Memory B cell (primary cell): ENCODE measurements at regions not wholly inside any gene's neighbourhood (a gene's known extent, or its start where the extent isn't known, plus 50 kb on each side); places are given as distances from the start of the nearest gene placed in this dataset.
"Not testable (repeated sequence)": the region's sequence is repeated elsewhere in the genome, so short reads cannot be mapped to it uniquely, and the experiment has no call there.

ENCODE experiments used
- ATAC-seq: fragments of 150-1000 bp; cut with Tn5 transposase; 2 replicates; pipeline ENCODE4 v1.10.0; 2021; ENCODE audit warnings: low read depth, mild to moderate bottlenecking, moderate library complexity
- DNase-seq, 2 donors: peaks; one replicate each; pipeline ENCODE4 v3.0.0; 2022; ENCODE audit warnings: low spot score in 2 of 2
- H3K27ac Mint-ChIP-seq: one replicate; pipeline ENCODE4 v1.8.0; 2022; ENCODE audit warnings: mild to moderate bottlenecking, moderate library complexity, mixed read lengths
- H3K27me3 Mint-ChIP-seq: one replicate; pipeline ENCODE4 v1.8.0; 2022; ENCODE audit warnings: mixed read lengths
- H3K36me3 Mint-ChIP-seq: one replicate; pipeline ENCODE4 v1.8.0; 2022; ENCODE audit warnings: mild to moderate bottlenecking, mixed read lengths
- H3K4me1 Mint-ChIP-seq: one replicate; pipeline ENCODE4 v1.8.0; 2022; ENCODE audit warnings: mixed read lengths
- H3K4me3 Mint-ChIP-seq: one replicate; pipeline ENCODE4 v1.8.0; 2022; ENCODE audit warnings: mild to moderate bottlenecking, moderate library complexity, mixed read lengths
- H3K9me3 Mint-ChIP-seq: one replicate; pipeline ENCODE4 v1.8.0; 2022; ENCODE audit warnings: mixed read lengths

DNA sequence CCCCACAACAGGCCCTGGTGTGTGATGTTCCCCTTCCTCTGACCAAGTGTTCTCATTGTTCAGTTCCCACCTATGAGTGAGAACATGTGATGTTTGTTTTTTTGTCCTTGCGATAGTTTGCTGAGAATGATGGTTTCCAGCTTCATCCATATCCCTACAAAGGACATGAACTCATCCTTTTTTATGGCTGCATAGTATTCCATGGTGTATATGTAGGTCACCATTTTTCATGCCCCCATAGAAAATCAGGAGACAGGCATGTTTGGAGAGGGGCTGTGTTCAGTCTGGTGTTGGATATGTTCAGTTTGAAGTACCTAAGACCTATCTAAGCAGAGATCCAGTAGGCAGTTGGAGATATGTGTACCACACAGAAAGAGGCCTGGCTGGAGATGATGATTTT lies 111.2 kb downstream of the MTX3 start:
- H3K4me1 Mint-ChIP-seq, ATAC-seq, H3K9me3 Mint-ChIP-seq, H3K27me3 Mint-ChIP-seq, H3K4me3 Mint-ChIP-seq, DNase-seq, H3K27ac Mint-ChIP-seq, H3K36me3 Mint-ChIP-seq: not testable (repeated sequence)

GRCh38 chr5:79878721-79879336 lies 112.2 kb downstream of the MTX3 start:
- no peaks in the 10 kb centered on the region for H3K36me3 Mint-ChIP-seq
- H3K27me3 Mint-ChIP-seq, result peaks cover 3% of the 10 kb centered on the region
- no peaks in the 10 kb centered on the region for H3K4me1 Mint-ChIP-seq
- H3K4me3 Mint-ChIP-seq, result no peak overlapping the region
- H3K9me3 Mint-ChIP-seq, result no peaks in the 10 kb centered on the region
- no peak overlapping the region for H3K27ac Mint-ChIP-seq
- DNase-seq, result no peak
- no peak for ATAC-seq

DNA sequence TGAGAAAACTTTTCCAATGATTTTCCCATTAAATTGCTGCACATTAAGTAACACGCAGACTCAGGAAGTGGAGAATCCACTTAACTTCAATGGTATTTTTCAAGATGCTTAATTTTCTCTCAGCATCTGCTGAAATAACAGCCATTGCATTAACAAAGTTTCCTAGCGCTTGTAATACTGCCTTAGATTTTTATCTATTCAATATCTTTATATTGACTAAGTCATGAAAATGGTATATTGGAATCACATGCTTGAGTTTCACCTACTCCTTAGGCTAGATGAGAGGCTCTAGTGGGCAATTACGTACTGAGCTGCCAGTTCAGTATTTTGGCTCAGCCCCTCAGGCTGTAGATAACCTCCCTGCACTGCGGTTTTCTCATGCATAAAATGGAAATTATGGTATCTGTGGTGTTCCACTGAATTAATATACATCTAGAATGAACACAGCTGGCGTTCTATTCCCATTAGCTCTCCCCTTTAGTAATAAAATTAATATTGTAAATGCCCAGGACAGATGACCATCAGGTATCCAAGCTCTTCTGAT lies 112.9 kb downstream of the MTX3 start:
- DNase-seq (no peak), ATAC-seq (no peak)
- Mint-ChIP-seq H3K4me1 (no peaks in the 10 kb centered on the region), H3K36me3 (no peaks in the 10 kb centered on the region), H3K4me3 (no peak overlapping the region), H3K9me3 (no peaks in the 10 kb centered on the region), H3K27ac (no peak overlapping the region), H3K27me3 (peaks cover 5% of the 10 kb centered on the region)

DNA sequence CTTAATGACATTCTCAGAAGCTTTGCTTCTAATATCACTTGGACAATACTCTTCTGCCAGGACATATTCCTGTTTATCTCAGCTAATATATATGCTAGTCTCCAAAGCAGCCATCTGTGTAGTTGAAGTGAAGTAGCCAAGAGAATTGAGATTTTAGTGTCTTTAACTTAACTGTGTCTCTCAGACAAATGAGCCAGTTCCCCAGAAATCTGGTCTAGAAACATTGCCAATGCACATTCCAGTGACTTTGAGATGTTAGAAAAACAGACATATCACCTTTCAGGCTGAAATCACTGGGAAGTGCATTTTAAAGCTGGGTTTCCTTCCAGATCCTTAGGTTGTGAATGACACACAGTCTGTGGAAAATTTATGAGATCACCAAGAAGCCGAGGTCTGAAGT lies 114.6 kb downstream of the MTX3 start:
- Mint-ChIP-seq H3K27me3 (peaks cover 3% of the 10 kb centered on the region), H3K9me3 (no peaks in the 10 kb centered on the region), H3K36me3 (no peaks in the 10 kb centered on the region), H3K4me1 (no peaks in the 10 kb centered on the region), H3K27ac (no peak overlapping the region), H3K4me3 (no peak overlapping the region)
- ATAC-seq (no peak), DNase-seq (no peak)

DNA sequence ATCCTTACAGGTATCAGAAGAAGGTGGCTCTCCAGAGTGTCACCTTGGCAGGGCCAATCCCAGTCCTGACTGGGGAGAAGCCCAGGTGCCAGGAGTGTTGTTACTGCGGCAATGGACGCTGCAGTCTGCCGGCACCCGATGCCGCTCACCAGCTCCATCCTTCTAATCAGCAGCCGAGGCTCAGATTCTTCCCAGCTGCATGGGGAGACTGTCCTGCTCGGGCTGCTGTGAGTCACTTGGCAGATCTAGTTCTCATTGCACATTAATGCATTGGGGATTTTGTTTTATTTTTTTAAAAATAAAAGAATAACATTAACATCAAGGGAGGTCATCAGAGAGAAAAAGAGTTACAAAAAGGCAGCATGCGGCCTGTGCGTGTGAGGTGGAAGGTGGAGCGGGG lies 115.8 kb downstream of the MTX3 start:
- no peaks in the 10 kb centered on the region for H3K4me1 Mint-ChIP-seq
- no peak for ATAC-seq

GRCh38 chr5:79873187-79873586 lies 117.9 kb downstream of the MTX3 start:
- Mint-ChIP-seq H3K4me1 (no peaks in the 10 kb centered on the region), H3K27me3 (peaks cover 17% of the 10 kb centered on the region), H3K9me3 (no peaks in the 10 kb centered on the region), H3K27ac (no peak overlapping the region), H3K36me3 (no peaks in the 10 kb centered on the region), H3K4me3 (no peak overlapping the region)
- no peak for ATAC-seq
- no peak for DNase-seq

More for the DNA sequence above, 115.8 kb downstream of the MTX3 start:
- H3K4me3 Mint-ChIP-seq, result no peak overlapping the region
- H3K27ac Mint-ChIP-seq, result no peak overlapping the region
- no peaks in the 10 kb centered on the region for H3K9me3 Mint-ChIP-seq
- no peaks in the 10 kb centered on the region for H3K36me3 Mint-ChIP-seq
- peaks cover 10% of the 10 kb centered on the region for H3K27me3 Mint-ChIP-seq
- no peak for DNase-seq

DNA sequence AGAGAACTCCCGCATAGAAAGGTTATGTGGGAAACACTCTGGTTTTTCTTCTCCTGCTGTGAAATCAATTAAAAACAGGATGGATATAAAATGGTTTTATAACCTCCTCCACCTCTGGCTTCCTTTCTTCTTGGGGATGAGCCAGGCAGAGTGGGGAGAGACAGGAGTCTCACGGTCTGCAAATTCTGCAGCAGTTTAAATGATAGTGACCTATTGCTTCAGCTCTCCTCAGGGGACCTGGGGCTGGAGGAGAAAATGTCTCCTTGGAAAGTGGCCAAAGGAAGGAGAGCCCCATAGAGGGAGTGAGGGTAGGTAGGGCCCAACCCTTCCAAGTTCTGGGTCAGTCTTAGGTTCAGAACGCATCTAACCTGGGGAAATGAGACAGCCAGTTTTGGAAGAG lies 118.8 kb downstream of the MTX3 start:
- H3K27me3 Mint-ChIP-seq, result peaks cover 18% of the 10 kb centered on the region
- H3K4me3 Mint-ChIP-seq, result no peak overlapping the region
- H3K36me3 Mint-ChIP-seq, result no peaks in the 10 kb centered on the region
- DNase-seq (no peak), ATAC-seq (no peak)
- no peaks in the 10 kb centered on the region for H3K9me3 Mint-ChIP-seq
- H3K4me1 Mint-ChIP-seq, result no peaks in the 10 kb centered on the region
- H3K27ac Mint-ChIP-seq, result no peak overlapping the region

GRCh38 chr5:79871364-79872120 lies 119.5 kb downstream of the MTX3 start:
- no peak for DNase-seq
- no peak overlapping the region for H3K4me3 Mint-ChIP-seq

GRCh38 chr5:79868163-79868670 lies 122.8 kb downstream of the MTX3 start:
- Mint-ChIP-seq H3K4me1 (no peaks in the 10 kb centered on the region), H3K9me3 (peaks cover 1% of the 10 kb centered on the region), H3K36me3 (no peaks in the 10 kb centered on the region), H3K27me3 (peaks cover 17% of the 10 kb centered on the region), H3K27ac (no peak overlapping the region), H3K4me3 (no peak overlapping the region)
- DNase-seq, result no peak
- ATAC-seq, result no peak

More at GRCh38 chr5:79871364-79872120, 119.5 kb downstream of the MTX3 start:
- Mint-ChIP-seq H3K9me3 (no peaks in the 10 kb centered on the region), H3K27me3 (peaks cover 18% of the 10 kb centered on the region), H3K27ac (no peak overlapping the region), H3K36me3 (no peaks in the 10 kb centered on the region), H3K4me1 (no peaks in the 10 kb centered on the region)
- no peak for ATAC-seq

DNA sequence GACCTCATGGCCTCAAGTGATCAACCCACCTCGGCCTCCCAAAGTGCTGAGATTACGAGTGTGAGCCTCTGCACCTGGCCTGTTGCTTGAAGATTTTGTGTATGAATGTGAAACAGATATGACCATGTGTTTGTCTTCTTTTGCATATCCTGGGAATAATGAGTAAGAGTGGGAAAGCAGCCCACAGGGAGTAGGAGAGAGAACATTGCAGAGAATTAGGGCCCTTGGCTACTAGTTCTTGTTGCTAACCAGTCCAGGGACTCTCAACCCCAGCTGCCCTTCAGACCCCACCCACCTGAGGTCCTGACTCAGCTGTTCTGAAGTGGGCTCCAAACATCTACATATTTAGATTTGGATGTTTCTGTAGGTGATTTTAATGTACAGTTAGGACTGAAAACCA lies 125.5 kb downstream of the MTX3 start:
- Mint-ChIP-seq H3K4me3 (no peak overlapping the region), H3K27me3 (peaks cover 12% of the 10 kb centered on the region), H3K36me3 (no peaks in the 10 kb centered on the region), H3K4me1 (no peaks in the 10 kb centered on the region), H3K27ac (no peak overlapping the region), H3K9me3 (peaks cover 1% of the 10 kb centered on the region)
- ATAC-seq (no peak), DNase-seq (no peak)

DNA sequence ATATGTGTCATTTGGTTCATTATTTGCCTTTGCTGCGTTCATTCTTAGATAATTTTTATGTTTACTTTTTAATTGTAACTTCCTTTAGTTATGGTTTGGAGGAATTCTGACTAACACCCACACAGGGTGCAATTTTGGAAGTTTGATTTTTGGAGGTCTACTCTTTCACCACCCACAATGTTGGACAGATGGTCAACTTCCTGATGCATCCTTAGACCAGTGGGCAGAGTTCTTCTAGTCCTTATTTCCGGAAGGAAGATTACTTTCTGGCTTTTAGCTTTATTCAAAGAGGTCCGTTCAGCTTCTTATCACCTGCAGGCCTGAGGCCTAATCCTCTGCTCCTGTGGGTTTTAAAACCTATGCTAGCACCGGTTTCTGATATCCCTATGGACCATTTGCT lies 126.7 kb downstream of the MTX3 start:
- H3K27me3 Mint-ChIP-seq, result peaks cover 8% of the 10 kb centered on the region
- DNase-seq, result no peak
- H3K9me3 Mint-ChIP-seq, result peaks cover 1% of the 10 kb centered on the region
- no peaks in the 10 kb centered on the region for H3K4me1 Mint-ChIP-seq
- H3K4me3 Mint-ChIP-seq, result no peak overlapping the region
- no peaks in the 10 kb centered on the region for H3K36me3 Mint-ChIP-seq
- no peak overlapping the region for H3K27ac Mint-ChIP-seq
- ATAC-seq, result no peak

DNA sequence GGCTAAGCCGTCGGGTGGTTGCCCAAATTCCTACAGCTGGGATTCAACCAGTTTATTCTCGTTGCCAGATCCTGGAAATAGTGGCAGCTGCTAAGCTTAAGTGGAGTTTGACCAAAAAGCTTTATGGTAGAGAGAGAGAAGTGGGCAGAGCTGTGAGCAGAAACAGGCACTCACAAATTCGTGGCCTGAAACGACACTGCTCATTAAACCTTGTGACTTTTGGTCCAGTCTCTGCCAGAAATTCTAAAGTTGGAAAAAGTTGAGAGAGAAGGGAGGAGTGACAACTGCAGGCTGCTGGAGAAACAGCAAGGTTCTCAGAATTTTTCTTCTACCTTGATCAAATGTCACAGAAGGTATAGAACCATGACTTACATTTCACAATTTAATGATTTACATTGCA lies 131.5 kb downstream of the MTX3 start:
- no peak overlapping the region for H3K27ac Mint-ChIP-seq
- H3K9me3 Mint-ChIP-seq, result peaks cover 1% of the 10 kb centered on the region
- ATAC-seq, result no peak
- DNase-seq, result no peak
- H3K4me3 Mint-ChIP-seq, result no peak overlapping the region
- no peaks in the 10 kb centered on the region for H3K27me3 Mint-ChIP-seq
- H3K4me1 Mint-ChIP-seq, result no peaks in the 10 kb centered on the region
- H3K36me3 Mint-ChIP-seq, result no peaks in the 10 kb centered on the region

DNA sequence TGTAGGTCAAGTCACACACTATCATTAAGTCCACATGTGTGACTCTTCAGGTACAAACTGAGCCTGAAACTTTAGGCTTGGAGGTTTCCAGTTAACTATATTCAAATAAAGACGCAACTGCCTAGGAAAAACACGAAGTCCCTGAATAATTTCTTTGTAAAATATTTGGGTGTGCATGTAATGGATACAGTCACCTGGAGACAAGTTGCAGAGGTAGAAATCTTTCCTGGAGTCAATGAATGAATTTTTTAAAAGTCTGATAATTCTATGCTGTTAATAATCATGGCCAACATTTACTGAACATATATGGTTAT lies 132.7 kb downstream of the MTX3 start:
- H3K36me3 Mint-ChIP-seq, result no peaks in the 10 kb centered on the region
- H3K4me3 Mint-ChIP-seq, result no peak overlapping the region
- H3K27me3 Mint-ChIP-seq, result no peaks in the 10 kb centered on the region
- no peak for ATAC-seq
- H3K27ac Mint-ChIP-seq, result no peak overlapping the region
- H3K9me3 Mint-ChIP-seq, result no peaks in the 10 kb centered on the region
- no peak for DNase-seq
- H3K4me1 Mint-ChIP-seq, result no peaks in the 10 kb centered on the region

- DNase-seq (peak; percentile 66 to 78), ATAC-seq (peak; percentile 61)
- Mint-ChIP-seq H3K27me3 (no peaks in the 10 kb centered on the region), H3K4me1 (no peaks in the 10 kb centered on the region), H3K36me3 (no peaks in the 10 kb centered on the region), H3K27ac (no peak overlapping the region), H3K4me3 (no peak overlapping the region), H3K9me3 (no peaks in the 10 kb centered on the region)
Observed at GRCh38 chr5:79857714-79858409, 133.2 kb downstream of the MTX3 start.
